ENCODE measurements at regions not wholly inside any gene's neighbourhood (a gene's known extent, or its start where the extent isn't known, plus 50 kb on each side); places are given as distances from the start of the nearest gene placed in this dataset.
"Not testable (repeated sequence)": the region's sequence is repeated elsewhere in the genome, so short reads cannot be mapped to it uniquely, and the experiment has no call there.

DNA sequence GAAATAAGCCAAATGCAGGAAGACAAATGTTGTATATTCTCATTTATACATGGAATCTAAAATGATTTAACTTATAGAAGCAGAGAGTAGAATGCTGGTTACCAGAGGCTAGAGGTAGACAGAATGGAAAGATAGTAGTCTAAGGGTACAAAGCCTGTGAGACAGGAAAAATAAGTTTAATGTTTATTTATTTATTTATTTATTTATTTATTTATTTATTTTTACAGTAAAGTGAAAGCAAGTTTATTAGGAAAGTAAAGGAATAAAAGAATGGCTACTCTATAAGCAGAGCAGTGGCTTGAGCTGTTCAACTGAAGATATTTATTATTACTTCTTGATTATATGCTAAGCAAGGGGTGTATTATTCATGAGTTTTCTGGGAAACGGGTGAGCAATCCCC is 203.2 kb downstream of the LAS1L start:
- no peak for DNase-seq

DNA sequence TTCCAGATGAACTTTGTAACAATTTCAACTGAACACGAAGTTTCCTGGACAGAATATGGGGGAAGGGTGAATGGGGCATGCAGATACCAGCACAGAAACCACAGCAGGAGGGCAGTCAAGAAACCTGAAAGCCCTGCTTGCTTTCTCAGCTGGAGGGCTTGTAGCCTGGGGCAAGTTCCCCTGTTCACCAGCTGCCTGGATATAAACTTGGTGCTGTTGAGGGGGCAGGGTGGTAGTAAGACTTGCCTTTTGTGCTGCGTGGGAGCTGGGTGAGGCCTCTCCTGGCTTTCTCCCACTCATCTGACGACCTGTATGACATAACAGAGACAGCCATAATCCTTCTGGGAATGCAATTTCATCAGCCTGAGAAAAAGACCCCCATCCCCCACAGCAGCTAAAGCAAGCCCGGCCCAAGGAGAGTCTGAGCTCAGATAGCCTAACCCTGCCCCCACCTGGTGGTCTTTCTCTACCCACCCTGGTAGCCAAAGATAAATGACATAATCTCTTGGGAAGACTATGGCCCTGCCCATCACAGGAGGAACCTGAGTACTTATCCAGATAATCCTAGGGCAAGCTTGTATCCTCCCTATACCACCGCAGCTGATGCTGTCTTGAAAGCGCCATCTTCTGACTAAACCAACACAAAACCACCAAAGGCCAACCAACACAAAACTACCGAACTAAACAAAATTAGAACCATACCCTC is 234.3 kb downstream of the LAS1L start:
- DNase-seq: no peak

DNA sequence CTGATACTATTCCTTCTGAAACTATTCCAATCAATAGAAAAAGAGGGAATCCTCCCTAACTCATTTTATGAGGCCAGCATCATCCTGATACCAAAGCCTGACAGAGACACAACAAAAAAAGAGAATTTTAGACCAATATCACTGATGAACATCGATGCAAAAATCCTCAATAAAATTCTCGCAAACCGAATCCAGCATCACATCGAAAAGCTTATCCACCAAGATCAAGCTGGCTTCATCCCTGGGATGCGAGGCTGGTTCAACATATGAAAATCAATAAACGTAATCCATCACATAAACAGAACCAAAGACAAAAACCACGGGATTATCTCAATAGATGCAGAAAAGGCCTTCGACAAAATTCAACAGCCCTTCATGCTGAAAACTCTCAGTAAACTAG is 251.7 kb downstream of the LAS1L start:
- not testable (repeated sequence) for DNase-seq

DNA sequence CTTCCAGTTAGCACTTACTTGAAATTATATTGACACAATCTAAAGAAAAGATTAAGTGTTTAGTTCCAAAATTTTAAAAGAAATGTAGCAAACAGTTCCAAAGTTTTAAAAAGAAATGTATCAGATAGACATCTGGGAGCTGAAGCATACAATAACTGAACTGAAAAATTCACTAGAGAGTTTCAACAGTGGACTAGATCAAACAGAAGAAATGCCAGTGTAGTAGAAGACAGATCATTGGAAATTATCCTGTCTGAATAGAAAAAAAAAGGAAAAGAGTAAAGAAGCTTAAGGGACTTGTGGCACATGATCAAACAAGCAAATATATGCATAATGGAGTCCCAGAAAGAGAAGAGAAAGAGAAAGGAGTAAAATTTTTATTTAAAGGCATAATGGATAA is 261.4 kb downstream of the LAS1L start:
- DNase-seq: no peak

DNA sequence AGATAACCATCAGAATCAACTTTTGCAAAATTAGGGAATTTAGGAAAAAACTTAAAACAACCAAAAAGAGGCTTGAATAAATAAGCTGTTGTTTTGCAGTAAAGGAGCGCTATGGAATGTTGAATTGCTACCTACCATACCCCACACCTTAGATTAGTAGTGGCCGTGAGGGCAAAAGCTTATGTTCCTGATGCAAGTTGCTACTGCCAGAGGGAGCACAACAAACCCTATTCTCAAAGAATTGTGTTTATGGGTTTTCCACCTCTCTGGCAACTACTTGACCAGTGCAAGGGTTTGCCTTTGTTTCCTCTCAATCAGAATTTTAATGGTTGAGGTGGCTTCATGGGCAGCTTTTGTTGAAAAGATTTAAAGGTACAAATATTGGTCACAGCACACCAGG is 268.1 kb downstream of the LAS1L start:
- no peak for DNase-seq

DNA sequence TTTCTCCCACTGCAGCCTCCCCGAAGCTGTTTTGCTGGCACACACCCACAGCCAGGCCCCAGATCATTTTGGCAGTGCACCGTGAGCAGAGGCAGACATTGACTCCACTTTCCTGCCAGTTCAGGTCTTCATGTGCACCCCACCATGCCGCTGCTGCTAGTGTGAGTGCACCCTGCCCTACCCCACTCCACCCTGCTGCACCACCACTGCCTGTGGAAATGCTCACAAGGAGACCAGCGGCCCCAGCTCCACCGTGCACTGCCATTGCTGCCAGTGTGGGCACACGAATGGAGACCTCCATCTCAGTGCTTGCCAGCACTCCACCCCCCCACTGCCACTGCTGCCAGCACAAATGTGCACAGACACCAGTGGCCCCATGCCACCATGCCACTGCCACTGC is 277.6 kb upstream of the ZC4H2 start:
- DNase-seq: no peak

DNA sequence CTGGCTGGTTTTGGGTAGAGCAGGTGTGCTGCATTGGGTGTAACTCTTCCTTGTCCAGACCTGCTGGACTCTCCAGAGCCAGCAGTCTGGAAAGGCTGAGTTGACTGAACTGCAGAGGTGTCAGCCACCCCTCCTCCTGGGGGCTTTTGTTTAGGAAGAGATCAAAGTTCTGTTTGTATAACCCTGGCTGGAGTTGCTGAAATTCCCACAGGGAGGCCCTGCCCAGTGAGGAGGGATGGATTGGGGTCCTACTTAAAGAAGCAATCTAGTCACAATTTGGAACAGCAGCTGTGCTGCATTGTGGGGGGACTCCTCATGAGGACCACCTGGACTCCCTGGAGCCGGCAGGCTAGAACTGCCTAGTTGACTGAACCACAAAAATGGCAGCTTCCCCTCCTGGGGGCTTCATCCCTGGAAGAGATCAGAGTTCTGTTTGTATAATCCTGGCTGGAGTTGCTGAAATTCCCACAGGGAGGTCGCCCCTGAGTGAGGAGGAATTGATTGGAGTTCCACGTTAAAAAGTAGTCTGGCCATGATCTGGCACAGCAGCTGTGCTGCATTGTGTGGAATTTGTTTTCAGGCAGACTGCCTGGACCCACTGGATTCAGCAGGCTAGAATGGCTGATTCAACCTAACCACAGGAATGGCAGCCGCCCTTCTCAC is 264.9 kb upstream of the ZC4H2 start:
- DNase-seq: no peak

DNA sequence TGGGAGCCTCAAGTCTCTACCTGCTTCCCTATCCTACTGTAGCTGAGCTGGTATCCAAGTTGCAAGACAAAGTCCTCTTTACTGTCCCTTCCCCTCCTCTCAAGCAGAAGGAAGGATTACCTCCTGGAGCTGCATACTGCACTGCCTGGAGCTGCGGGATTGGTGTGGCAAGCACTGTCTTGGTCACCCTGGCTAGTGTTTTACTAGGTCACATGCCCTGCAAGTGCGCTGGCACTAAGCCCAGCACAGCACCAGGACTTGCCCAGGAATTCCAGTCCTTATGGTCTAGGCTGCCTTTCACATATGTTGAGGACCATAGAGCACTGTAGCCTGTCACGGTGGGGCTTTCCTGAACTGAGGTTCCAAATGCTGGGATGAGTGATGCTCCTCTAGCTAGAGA is 227.3 kb upstream of the ZC4H2 start:
- DNase-seq: no peak

DNA sequence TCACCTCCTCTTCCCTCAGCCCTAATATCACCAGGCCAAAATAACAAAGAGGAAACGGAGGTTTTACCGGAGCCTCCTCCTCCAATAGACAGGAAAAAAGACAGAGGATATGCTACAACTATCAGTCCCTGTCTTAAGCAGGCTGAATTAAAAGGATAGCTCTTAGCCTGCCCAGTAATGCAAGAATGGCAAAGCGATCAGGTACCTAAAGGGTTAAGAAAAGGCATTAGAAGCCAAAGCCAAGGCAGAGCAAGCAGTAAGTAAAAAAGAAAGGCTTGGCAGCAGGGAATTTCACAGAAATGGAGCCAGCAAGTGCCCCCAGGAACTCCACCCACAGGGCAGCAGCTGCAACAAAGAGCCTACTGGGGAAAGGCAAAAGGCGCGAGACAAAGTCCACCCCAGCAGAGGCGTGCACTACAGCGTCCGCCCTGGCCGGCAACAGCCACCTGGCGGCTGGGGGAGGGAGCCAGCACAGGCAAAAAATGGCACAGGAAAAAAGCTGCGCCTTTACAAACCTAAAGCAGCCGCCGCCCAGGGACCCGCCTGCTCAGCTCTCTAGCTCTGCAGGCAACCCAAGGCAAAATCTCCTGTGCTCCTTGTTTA is 220.6 kb upstream of the ZC4H2 start:
- DNase-seq: peak; percentile 22

DNA sequence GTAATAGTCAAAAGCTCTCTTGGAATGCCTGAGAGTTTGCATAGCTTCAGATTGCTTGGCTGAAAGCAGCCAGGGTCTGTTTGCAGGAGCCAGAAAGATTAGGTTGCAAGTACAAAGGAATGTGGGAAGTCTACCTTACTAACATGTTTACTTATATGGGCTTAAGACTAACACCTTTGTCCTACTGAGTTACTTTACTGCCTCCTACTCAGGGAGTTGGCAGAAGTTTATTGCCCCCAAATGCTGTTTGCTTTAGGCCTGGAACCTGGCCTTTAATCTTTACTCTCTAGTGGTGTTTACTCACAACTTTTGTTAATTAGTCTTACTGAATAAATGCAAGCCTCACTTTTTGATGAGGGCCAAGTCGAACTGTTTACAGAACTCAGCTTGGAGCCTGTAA is 219.4 kb upstream of the ZC4H2 start:
- DNase-seq: no peak

DNA sequence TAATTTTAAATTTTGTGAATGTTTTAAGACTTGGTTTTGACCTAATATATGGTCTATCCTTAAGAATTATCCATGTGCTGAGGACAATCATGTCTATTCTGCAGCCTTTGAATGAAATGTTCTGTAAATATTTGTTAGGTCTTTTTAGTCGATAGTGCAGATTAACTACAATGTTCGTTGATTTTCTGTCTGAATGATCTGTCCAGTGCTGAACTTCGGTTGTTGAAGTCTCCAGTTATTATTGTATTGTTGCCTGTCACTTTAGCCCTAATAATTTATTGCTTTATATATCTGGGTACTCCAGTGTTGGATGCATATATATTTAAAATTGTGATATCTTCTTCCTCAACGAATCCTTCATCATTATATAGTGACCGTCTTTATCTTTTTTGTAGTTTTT is 218.3 kb upstream of the ZC4H2 start:
- DNase-seq: no peak

DNA sequence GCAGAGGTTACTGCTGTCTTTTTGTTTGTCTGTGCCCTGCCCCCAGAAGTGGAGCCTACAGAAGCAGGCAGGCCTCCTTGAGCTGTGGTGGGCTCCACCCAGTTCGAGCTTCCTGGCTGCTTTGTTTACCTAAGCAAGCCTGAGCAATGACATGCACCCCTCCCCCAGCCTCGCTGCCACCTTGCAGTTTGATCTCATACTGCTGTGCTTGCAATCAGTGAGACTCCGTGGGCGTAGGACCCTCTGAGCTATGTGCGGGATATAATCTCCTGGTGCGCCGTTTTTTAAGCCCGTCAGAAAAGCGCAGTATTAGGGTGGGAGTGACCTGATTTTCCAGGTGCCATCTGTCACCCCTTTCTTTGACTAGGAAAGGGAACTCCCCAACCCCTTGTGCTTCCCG is 187.1 kb upstream of the ZC4H2 start:
- not testable (repeated sequence) for DNase-seq

DNA sequence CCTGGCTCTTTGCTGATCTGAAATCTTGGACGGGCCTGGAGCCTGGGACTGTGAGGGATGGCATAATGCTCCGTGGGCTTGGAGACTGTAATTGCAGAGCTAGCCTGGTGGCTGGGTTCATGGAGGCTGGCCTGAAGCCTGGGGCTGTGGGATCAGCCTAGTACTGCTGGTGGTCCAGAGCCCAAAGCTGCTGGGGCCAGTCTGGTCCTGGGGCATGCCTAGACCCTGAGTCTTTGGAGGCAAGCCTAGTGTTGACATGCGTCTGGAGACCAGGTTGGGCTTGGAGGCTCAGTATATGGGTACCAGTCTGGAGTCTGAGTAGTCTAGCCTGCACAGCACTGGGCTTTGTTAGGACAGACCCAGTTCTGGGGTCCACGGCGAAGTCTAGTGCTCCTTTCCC is 172.0 kb upstream of the ZC4H2 start:
- no peak for DNase-seq

DNA sequence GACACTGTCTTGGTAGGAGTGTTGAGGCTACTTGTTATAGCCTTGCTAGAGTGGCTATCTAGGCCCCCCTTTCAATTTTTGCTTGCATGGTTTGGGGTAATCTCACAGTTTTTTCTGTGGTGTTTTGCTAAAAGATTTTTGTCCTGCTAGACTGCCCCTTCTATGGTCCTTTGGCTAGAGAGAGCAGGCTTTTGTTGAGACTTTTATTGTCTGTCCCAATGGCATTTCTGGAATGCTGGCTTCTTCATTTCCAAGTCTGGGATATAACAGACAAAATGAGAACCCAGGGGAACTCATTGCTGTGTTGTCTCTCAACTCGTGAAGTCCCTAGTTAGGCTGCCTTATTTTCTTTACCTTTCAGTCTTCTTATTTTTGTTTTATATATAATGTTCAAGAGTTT is 160.2 kb upstream of the ZC4H2 start:
- no peak for DNase-seq

DNA sequence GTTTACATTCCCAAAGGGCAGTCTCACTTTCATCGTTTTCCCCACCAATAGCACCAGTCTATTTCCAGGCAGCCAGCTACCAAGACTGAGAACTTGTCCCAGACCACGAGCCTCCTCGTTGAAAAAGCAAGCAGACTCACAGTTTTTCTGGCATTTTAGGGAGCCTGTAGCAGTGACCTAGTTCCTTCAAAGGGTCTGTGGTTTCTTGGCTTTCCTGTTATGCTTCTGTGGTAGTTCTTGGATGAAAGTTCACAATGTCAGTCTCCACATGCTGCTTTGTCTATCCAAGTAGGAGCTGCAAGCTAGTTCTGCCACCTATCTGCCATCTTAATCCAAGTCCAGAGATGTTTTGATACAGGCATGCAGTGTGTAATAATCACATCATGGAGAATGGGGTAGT is 151.6 kb upstream of the ZC4H2 start:
- DNase-seq: no peak

DNA sequence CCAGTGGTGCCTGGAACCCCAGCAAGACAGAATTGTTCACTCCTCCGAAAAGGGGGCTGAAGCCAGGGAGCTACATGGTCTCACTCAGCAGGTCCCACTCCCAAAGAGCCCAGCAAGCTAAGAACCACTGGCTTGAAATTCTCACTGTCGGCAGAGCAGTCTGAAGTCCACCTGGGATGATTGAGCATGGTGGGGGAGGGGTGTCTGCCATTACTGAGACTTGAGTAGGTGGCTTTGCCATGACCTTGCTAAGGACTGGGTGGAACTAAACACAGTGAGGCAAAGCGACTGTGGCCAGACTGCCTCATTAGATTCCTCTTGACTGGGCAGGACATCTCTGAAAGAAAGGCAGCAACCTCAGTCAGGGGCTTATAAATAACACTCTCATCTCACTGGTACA is 122.6 kb upstream of the ZC4H2 start:
- no peak for DNase-seq

DNA sequence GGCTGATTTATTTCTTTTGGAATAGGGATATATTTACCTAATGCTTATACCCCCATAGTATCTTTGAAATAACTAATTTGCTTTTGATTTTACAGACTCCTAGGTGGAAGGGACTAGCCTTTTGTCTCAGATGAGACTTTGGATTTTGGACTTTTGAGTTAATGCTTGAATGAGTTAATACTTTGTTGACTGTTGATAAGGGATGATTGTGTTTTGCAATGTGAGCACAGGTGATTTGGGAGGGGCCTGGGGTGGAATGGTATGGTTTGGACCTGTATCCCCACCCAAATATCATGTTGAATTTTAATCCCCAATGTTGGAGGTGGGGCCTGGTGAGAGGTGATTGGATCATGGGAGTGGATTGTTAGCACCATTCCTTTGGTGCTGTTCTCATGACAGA is 117.4 kb upstream of the ZC4H2 start:
- no peak for DNase-seq

DNA sequence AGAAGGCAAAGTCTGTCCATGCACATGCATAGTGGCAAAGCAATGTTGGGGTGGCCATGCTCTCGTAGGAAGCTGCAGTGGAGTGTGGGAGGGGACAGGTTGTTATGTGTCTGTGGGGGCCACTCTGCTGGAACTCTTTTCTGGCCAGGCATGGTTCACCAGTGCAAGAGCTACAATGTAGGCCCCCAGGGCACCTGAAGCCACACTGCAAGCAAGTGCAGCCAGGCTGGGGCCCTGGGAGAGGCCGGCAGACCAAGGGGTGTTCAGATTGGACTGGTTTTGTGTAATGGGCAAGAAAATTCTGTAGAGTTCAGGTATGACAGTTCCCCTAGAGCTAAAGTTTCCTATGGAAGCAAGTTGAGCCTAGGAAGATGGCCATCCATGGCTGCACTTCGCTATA is 97.0 kb upstream of the ZC4H2 start:
- DNase-seq: no peak

DNA sequence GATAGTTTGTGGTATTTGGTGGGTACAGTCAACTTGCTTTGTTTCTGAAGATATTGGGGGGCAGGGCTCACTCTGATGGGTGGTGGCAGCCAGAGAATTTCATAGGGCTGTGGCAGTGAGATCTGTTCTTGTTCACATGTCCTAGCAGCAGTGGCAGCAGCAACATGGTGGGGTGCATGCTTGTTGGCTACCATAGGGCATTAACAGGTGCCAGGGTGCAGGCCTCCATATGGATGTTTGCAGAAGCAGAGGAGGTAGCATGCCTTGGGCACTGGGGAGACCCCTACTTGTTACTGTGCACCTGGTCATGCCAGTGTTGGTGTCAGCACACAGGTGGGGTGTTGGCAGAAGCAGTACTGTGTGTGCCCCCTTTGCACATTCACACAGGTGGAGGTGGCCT is 96.3 kb upstream of the ZC4H2 start:
- no peak for DNase-seq

DNA sequence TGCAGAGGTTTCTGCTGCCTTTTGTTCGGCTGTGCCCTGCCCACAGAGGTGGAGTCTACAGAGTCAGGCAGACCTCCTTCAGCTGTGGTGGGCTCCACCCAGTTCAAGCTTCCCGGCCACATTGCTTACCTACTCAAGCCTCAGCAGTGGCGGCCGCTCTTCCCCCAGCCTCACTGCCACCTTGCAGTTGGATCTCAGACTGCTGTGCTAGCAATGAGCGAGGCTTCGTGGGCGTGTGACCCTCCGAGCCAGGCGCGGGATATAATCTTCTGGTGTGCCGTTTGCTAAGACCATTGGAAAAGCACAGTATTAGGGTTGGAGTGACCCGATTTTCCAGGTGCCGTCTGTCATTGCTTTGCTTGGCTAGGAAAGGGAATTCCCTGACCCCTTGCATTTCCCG is 82.4 kb upstream of the ZC4H2 start:
- DNase-seq: not testable (repeated sequence)

DNA sequence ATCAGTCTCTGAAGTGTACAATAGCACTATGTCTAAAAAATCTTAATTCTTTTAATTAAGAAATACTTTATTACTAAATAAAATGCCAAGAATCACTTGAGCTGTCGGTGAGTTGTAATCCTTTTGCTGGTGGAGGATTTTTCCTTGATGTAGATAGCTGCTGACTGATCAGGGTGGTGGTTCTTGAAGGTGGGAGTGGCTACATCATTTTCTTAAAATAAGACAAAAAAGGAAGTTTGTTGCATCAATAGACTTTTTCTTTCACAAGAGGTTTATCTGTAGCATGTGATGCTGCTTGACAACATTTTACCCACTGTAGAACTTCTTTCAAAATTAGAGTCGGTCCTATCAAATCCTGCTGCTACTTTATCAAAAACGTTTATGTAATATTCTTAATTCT is 68.8 kb upstream of the ZC4H2 start:
- no peak for DNase-seq

DNA sequence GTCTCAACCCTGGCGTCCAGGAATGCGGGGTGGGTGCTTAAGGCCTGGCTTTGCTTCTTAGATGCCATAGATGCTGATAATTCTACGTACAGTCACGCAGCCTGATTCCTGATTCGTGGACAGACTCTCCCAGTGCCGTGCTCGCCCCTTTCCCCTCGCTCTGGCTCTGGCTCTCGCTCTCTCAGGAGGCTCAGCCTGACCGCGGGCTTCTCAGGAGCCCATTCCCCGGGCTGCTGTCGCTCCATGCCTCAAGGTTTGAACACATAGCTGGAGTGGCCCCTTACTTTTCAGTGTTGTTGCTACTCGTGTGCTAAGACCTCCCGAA is 59.2 kb upstream of the ZC4H2 start:
- no peak for DNase-seq

DNA sequence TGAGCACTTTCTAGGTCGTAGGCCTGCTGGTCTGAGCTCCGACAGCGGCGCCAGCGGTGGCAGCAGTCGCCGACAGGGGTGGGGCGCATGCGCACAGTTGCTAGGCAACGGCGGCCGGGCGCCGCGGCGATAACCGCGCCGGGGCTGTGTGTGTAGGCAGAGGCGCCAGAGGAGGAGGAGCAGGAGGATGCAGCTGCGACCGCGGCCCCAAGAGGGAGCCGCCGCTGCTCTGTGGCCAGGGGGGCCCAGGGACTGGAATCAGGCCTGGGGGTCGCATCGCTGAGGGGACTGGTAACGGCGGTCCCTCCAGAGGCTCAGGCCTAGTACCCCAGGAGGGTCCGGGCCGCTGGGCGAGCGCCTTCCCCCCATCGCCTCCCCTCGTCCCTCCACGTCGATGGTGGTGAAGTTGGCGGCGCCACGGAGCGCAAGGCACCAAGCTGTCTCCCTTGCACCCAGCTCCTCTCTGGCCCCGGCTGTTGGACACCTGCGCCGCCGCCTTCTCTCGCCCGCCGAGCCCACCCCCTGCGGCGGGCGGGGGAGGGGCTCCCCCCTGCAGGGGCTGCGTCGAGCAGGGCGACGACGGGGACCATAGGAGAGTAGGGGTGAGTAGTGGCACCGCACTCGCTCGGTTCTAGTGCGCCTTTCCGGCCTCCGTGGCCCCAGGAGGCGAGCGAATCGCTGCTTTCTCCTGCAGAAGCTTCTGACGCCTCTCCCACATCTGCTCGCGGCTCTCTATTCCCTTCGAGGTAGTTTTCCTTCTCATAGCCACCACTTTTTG is 58.6 kb upstream of the ZC4H2 start, which contains the start of gene ZC3H12B:
ZC3H12B (plus strand) TSS at position 159 of the 778 bp plus-strand sequence.
- peak; percentile 76 for DNase-seq
